Inferior parietal cortex (tissue), 1 donor: ENCODE measurements at regions not wholly inside any gene's neighbourhood (a gene's known extent, or its start where the extent isn't known, plus 50 kb on each side); places are given as distances from the start of the nearest gene placed in this dataset.

Source experiments
- DNase-seq: peaks from one replicate; pipeline ENCODE4 v3.0.0-alpha.2; 2016; ENCODE audit errors: extremely low spot score

DNA sequence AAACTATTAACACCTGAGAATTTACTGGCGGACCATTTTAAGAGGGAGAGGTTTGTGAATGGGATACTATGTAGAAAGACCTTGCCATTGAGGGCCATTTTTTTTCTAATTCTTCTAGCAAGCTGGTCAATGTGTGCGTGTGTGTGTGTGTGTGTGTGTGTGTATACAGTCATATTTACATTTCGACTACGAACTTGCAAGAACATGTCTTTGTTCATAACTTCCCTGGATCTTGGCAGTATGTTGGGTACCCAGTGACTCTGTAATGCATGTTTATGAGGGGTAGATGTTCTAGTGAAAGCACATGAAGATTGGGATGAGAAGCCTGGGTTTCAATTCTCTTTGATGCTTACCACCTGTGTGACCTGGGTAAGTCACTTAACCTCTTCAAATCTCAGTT is 133.6 kb downstream of the UBE2E3 start:
- DNase-seq = no peak

DNA sequence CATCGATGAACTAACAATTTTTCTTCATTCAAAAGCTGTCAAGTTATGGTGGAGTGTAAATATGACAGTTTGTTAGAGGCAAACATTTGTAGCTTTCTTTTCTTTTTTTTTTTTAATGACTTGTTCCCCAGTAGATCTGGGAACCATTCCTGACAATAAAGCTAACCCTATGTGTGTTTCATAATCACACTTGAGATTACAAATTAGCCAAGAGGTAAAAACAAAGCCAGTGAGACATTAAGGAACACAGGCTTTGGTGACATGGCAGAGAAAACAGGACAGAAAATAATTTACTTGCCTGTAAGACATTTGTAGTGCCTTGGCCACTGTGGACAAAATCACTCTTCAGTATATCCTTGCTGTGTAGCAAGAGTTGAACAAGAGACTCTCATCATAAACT is 135.9 kb downstream of the UBE2E3 start:
- DNase-seq = no peak

DNA sequence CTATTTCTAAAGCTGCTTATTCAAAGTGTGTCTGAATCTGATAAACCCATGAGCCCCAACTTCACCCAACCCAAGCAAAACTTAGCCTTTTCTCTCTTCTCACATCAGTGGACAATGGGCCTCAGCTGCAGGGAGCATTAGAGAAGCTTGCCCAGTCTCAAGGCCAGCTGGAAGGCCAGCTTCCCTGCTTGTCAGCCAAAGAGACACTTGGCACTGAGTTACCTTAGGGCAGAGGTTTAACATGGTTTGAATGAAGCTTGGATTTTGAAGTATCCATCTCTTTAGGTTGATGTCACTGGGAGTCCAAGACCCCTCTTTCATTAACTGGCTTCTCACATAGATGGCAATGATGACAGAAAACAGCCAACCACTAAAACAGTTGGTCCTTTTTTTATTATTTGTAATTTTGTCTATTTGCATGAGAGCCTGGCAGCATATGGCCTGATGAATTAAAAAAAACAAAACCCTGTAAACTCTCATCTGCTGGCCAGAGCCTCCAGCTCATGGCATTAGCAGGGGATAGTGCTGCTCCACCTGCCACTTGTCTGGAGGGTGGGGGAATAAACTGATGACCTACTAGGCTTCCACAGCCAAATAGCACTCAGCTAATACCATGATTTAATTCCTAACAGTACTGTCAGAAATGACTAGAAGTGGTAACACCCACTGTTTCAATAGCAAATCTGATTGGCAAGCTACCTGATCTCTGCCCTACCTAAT is 137.0 kb downstream of the UBE2E3 start:
- no peak for DNase-seq

DNA sequence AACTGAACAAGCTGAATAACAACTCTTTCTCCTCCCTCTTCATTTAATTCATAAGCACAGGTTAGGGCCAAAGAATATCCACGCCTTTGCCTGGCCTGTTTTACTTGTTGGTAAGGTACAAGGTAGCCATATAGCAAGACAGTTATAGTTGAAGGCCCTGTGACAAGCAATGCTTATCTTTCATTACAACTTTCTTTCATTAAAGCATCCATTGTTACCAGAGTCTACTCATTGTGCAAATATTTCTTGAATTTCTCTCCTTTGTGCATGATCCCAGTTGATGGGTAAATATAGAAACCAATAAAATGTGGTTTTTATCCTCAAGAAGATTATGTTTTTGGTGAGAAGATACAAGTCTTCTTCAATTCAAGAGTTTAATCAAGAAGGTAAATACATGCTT is 140.2 kb downstream of the UBE2E3 start:
- no peak for DNase-seq

DNA sequence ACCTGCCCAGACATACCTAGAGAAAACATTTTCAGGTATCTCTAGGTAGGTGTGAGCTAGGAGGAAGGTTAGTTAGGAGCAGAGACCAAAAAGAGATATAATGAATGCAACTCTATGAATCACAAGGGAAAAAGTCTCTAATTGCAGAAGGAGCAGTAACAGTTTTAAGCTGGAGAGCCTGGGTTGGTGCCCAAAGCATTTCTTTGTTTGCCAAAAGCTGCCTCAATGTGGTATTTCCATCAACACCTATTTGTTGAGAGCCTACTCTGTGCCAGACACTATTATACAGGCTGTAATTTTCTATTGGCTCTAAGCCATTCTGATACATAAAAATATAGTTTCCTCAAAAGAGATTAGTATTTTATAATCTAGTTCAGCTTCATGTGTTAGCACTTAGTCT is 141.6 kb downstream of the UBE2E3 start:
- no peak for DNase-seq

DNA sequence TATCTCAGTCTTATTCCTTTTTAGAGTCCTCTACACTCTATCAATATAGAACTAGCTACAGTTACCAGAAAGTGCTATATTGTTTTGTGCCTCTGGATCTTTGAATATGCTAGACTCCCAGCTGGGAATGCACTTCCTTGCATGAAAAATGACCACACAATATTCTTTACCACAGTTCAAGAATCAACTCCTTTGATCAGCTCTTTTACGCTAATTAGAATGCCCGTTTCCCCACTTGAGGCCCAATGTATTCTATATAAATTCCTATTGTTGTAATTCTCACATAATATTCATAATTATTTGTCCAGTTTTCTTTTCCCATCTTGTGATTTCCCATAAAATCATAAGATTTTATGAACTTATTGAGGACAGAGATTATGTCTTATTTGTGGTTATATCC is 142.2 kb downstream of the UBE2E3 start:
- no peak for DNase-seq

DNA sequence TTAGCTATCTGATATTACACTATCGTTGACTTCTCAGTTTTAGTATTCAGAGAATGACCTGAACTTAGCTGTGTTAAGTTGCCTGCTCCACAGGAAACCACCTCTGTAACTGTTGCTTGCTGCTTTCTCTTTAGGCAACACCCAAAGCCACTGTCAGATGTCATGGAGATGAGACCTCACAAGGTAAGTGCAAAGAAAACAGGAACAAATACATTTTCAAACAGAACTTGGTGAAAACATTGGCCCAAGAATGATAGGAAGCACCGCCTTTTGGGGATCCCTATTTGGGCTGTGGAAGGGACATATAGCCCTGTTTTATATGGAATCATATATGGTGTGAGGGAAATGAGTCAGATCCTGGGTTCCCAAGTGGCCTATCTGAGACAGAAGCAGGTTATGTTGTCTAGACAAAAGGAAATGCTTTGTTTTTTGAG is 143.4 kb downstream of the UBE2E3 start:
- DNase-seq = no peak

DNA sequence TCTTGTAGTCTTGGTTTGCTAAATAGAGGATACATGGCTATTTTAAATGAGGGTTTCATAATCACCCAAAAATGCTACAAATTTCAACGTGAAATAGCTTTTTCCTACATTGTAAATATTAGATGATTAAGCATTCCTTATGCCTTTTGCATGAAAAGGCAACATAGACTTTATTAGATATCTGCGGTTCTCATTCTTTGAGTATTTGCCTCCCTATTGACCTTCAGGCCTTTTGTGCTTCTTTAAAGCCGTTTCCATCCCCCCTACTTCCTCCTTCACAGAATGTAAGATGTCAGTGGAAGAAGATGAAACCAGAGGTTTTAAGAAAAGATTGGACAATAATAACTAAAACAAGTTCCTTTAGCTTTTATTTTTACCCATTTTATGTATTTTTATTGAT is 144.1 kb downstream of the UBE2E3 start:
- DNase-seq = no peak

DNA sequence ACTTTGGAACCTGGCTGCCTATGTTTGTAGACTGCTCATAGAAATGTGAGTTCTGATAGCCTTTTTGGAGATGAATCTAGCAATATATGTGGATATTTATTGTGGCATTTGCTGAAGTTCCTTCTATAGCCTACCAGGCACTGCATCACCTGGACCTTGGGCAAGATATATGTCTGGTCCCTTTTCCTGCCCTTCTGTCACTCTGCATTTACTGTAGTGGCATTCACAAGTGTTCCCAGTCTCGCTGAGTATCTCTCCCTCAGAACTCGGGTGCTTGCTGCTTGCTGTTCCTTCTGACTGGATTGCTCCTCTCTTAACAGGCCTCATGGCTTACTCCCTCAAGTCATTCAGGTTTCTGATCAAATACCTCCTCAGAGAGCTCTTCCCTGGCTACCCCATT is 145.0 kb downstream of the UBE2E3 start:
- no peak for DNase-seq

DNA sequence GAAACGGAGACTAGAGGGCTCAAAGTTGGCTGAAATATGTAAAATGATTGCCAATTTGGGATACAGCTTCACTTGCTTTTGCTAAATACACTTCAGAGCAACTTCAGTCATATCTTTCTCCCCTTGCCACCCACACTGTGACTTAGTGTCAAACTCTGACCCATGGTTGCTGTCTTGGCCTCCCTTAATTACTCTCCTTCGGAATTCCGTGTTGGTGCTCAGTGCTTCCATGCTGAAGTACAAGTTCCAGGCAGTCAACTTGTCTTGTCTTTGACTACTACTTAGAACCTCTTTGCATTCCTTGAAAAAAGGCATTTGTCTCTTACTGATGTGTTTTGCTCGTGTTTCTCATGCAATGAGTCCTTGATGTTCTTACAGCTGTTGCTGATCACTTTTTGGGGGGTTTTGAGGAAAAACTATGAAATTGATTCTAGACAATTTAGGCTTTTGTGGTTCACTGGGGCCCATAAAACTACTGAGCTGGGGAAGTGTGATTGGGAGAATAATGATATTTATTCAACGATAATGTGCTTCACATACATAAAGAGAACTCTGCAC is 146.0 kb downstream of the UBE2E3 start:
- no peak for DNase-seq

DNA sequence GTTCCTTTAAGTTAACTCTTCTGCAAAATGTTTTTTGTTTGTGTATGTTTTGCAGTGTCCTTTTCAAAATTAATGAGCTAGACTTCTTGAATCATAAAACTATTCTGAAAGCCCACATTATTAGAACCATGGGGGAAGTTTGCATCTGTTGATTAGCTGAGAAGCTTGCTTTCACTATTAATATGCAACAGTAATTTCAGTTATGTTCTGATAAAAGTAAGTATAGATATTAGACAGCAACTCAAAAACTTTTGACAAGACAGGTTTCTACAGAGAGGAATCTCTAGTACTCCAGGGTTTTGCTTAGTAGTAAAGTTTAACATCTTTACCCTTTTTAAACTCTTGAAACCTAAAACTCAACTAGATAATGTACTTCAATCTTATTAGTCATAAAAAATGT is 147.8 kb downstream of the UBE2E3 start:
- no peak for DNase-seq

DNA sequence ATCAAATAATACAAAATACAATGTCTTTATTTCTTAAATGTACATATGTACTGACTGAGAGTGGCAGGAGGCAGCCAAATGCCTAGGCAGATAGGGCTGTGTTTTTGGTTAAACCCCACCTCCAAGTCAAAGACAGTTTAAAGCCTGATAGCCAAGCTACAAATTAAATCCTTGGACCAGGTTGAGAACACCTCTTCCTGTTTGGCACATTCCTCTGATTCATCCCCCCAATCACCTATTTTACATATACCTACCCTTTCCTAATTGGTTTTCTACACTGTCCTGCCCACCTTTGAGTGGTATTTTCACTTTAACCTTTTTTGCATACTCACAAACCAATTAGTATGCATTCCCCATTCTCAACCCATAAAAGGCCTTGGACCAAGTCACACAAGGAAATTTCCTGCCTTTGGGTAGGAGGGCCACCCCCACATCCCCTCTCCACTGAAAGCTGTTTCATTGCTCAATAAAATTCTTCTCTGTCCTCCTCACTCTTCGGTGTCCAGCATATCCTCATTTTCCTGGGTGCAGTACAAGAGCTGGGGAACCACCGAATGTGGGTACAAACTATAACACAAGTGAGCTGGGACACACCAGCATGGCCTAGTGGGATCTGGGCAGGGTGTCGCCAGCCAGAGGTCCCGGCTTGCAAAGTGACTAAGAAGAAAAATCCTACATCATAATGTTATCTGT is 149.1 kb downstream of the UBE2E3 start:
- DNase-seq = no peak

DNA sequence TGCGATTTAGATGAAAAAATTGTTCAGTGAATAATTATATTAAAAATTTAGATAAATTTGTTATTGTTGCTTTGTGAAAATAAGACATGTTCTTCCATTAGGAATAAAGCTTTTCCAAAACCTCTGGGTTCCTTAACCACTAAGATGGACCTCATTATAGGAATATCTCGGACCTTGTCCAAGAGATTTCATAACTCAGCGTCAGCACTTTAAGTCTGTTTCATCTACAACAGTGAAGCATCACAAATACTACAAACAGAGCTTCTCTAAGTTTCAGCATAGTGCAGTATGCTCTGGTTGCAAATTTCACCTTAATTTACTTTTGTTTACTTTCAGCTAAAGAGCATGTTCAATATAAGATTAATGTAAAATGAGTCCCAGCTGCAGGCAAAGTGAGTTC is 150.3 kb downstream of the UBE2E3 start:
- DNase-seq = no peak

DNA sequence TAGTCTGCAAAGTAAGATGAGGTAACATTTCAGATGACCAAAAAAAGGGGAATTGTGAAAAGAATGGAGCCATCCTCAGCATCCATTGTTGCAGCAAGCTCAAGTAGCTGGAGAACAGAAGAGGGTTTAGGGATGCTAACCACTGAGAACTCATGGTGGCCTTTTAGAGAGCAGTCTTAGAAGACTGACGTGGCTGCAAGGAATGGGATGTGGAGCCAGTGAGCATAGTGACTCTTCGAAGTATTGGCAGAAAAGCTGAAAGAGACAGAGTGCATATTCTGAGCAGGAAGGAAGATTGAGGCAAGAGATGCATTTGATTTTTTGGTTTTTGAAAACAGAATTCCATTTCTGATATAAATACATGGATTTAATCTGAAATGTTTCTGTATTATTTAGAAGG is 151.2 kb downstream of the UBE2E3 start:
- no peak for DNase-seq

DNA sequence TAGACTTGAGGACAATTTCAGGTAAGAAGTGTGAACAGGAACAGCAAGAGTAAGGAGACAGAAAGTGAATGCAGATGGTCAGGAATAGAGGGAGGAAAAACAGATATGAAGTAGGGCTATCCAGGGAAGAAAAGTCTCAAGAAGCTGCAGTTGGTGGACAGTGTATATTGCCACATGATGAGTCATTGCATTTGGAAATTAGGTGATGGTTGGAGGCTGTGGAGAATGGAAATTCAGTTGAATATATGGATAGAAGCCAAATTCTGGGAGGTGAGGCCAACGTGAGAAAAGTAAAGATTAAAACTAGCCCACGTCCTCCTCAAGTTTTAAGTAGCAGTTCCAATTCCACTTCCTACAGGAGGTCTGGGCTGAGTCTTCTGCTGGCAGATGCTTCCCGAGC is 158.4 kb downstream of the UBE2E3 start:
- DNase-seq = no peak

DNA sequence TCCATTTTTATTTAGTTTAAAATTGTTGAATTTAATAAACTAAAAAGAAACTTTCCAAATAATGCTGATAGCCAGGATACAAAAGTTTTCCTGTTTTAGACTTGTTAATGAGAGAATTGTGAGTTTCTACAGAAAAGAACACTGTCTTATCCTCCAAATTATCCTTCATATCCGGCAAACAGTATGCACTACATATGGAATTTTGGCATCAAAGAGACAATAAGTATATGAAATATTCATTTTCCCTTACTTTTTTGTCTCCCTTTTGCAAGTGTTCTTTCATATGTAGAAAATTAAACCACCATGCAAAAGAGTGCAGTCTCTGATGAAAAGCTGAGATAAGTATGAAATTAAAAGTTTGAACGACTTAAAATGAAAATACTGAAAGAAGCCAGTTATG is 159.4 kb downstream of the UBE2E3 start:
- no peak for DNase-seq

DNA sequence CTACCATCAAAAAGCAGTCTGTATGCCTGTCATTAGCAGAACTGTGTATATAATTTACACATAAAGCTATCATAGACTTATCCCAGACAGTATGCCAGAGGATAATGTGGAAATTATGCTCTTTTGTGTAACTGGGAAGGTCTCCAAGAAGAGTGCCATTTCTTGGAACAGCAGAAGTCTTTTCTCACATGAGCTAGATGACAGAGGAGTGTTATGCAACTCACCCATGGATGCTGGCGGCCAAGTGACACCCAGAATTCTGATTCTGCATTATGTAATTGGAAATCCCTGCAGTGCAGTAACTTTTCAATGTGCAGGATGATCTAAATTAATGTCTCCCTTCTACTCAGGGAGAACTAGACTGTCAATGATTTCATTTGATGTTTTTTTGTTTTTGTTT is 160.0 kb downstream of the UBE2E3 start:
- DNase-seq = peak; percentile 67

DNA sequence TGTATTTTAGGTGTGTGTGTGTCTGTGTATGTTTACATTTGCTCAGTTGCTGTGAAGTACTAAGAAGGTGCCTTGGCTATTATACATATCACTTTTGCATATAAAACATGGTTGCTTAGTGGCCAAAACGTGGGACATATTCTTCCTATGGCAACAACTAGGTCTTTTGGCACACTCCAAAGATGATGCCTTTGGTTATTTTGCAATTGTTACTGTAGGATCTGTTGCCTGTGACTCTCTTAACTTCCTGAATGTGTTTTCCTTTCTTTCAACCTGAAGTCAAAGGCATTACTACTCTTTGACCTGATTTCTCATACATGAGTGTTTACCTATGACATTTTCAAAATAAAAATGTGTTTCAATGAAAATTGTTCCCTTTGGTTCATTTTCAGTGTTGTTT is 160.5 kb downstream of the UBE2E3 start:
- DNase-seq = peak; percentile 15

DNA sequence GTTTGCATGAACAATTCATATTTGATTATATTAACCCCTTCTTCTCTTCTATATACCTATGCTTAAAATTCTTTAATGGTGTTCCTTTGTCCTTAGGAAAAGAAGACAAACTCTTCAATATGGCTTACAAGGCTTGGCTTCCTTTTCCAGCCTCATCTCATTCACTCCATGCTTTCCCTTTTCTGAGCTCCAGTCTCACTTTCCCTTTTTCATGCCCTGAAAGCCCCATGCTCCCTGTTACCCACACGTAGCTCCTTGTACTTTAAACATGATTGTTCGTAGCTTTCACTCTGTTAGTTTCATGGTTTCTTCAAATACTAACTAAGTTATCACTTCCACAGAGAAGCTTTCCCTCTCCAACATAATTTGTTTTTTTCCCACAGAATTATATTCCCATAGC is 161.3 kb downstream of the UBE2E3 start:
- no peak for DNase-seq

DNA sequence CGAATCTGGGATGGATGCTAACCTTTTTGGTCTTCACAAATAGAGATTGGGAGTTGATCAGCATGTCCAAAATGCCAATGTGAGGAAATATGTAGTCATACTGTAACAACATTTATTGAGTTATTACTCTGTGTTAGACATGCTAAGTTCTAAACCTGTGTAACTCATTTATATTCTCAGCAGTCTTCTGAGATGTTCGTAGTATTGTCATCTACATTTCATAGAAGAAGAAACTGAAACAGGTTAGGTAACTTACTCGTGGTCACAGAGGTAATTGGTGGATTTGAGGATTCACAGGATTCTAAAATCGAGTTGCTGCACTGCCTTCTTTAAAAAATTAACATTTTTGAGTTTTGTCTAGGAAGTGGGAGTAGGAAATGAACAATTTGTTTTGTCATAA is 162.1 kb downstream of the UBE2E3 start:
- no peak for DNase-seq

DNA sequence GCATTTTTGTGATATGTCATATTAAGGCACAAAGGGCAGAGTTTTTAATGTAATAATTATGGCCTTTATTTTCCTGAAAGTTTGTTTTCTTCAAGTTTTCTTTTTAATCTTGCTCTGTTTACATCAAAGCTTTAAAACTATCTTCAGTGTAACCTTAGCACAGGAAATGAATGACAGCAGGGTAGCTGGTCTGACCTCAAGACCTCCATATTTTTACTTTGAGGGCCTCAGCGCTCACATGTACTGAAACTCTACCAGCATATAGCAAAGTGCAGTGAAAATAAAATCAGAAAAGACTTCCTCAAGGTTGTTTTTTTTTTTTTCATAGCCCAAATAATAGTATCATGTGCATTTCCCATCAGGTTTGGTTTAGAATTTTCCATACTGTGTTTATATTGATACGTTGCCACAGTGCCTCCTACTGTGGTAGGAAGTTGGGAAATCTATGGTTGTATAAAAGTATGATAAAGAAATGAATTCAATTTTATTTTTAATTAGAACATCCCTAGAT is 163.4 kb downstream of the UBE2E3 start:
- DNase-seq = no peak

DNA sequence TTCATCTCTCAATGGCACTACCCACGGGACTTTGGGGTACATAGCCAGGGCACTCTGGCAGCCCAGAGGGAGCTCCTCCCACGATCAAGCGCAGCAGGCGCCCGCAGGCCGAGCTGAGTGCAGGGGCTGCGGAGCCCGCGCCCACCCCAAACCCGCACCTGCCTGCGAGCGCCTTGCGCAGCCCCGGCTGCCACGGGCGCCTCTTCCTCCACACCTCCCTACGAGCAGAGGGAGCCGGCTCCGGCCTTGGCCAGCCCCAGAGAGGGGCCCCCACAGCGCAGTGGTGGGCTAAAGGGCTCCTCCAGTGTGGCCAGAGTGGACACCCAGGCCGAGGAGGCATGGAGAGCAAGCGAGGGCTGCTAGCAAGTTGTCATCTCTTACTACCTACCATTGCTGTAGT is 165.2 kb downstream of the UBE2E3 start:
- DNase-seq = no peak

DNA sequence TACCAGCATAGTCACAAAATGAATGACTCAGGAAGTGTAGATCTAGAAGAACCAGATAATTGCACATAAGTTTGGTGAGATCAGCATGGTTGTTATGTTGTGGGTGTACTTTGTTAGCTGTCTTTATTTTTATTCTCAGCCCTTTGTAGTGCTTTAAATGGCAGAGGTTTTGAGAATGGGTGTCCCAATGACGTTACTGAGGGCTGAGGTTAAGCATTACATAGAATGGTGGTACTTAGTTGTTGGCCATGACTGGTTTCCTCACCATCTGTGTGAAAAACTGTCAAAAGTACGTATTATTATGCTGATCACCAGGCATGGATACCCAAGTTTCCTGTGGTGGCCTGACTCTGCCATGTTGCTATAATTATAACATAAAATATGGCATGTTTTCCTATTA is 165.8 kb downstream of the UBE2E3 start:
- no peak for DNase-seq
